Smooth muscle cell (in vitro differentiated cells): ENCODE measurements at regions not wholly inside any gene's neighbourhood (a gene's known extent, or its start where the extent isn't known, plus 50 kb on each side); places are given as distances from the start of the nearest gene placed in this dataset.

Experiments
- DNase-seq: peaks from one replicate; lab custom pipeline; 2025; ENCODE audit not compliant: unreplicated experiment; lab: John Stamatoyannopoulos, UW
- H2AFZ ChIP-seq: fragments of 200-600 bp; sonication (generic); 2 replicates; pipeline ENCODE4 v1.6.0; 2016; ENCODE audit warnings: antibody characterized with exemption, low read depth, mild to moderate bottlenecking
- H3F3A ChIP-seq: fragments of 200-600 bp; sonication (generic); 2 replicates; pipeline ENCODE4 v1.6.0; 2017; ENCODE audit warnings: antibody characterized with exemption, low read depth
- H3K27ac ChIP-seq: fragments of 200-600 bp; sonication (generic); 2 replicates; pipeline ENCODE4 v1.5.1; 2016; ENCODE audit warnings: low read depth, mild to moderate bottlenecking
- H3K27me3 ChIP-seq: fragments of 200-600 bp; sonication (generic); 2 replicates; pipeline ENCODE4 v1.6.1; 2016; ENCODE audit warnings: low read depth, mild to moderate bottlenecking
- H3K36me3 ChIP-seq: fragments of 200-600 bp; sonication (generic); 2 replicates; pipeline ENCODE4 v1.5.1; 2016; ENCODE audit warnings: low read depth
- H3K4me1 ChIP-seq: fragments of 200-600 bp; sonication (generic); 2 replicates; pipeline ENCODE4 v1.5.1; 2016; ENCODE audit warnings: low read depth
- H3K4me2 ChIP-seq: fragments of 200-600 bp; sonication (generic); 2 replicates; pipeline ENCODE4 v1.6.0; 2016; ENCODE audit warnings: mild to moderate bottlenecking
- H3K4me3 ChIP-seq: fragments of 200-600 bp; sonication (generic); 2 replicates; pipeline ENCODE4 v1.5.1; 2016; ENCODE audit warnings: mild to moderate bottlenecking
- H3K79me2 ChIP-seq: fragments of 200-600 bp; sonication (generic); 2 replicates; pipeline ENCODE4 v1.6.0; 2016; ENCODE audit warnings: low read depth, mild to moderate bottlenecking
- H3K9ac ChIP-seq: fragments of 200-600 bp; sonication (generic); 2 replicates; pipeline ENCODE4 v1.6.0; 2016; ENCODE audit warnings: low read depth
- H3K9me3 ChIP-seq: fragments of 200-600 bp; sonication (generic); replicated peaks from 2 replicates; pipeline ENCODE4 v1.5.1; 2016; ENCODE audit warnings: low read depth
- H4K20me1 ChIP-seq: fragments of 200-600 bp; sonication (generic); 2 replicates; pipeline ENCODE4 v1.6.0; 2016; ENCODE audit warnings: low read depth
- WGBS: methylation state at CpG from one replicate; pipeline ENCODE4 v1.1.7; 2016; ENCODE audit warnings: low lambda C conversion rate; 5-methylcytosine and 5-hydroxymethylcytosine counted together
- TF ChIP-seq, protein P1 (sequence below): fragments of 200-600 bp; sonication (generic); IDR thresholded peaks from 2 replicates; pipeline ENCODE4 v1.5.1; 2017; ENCODE audit warnings: borderline replicate concordance, mild to moderate bottlenecking, antibody characterized with exemption; ENCODE audit not compliant: insufficient read depth, poor library complexity, severe bottlenecking

DNA sequence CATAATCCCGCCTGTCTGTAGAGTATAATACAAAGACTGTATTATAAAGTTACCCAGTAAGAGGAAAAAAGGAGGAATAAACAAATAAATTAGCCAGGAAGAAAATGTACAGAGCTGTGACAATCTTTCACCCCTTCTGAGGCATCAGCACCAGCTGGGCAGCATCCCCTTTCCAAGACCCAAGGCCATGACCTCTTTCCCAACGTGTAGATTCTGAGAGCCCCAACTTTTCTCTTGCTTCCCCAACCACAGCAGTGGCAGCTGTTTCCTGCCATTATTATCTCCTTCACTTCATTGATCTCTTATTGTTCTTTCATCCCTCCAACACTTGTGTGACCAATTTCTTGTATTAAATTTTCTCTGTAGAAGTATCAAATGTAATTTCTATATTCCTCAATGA is 101.6 kb downstream of the BBS10 start:
- H3K27ac ChIP-seq = no peak overlapping the region

DNA sequence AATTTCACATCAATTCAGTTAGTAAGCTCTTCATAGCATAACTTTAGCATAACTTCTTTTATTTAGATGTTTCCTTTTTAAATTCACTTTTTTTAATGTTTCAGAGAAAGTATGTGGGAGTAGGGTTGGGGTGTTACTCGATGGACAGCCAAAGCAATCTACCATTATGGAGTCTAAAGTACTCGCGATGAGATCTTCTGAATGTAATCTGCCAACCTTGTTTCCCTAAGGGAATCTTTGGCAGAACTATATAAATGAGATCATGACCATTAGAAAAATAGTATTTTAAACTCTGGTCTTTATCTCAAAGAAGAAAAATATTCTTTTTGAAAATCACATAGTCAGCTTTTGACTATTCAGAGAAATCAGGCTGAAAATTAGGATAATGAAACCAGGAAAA is 103.9 kb downstream of the BBS10 start:
- no peaks in the 10 kb centered on the region for H3F3A ChIP-seq
- no peaks in the 10 kb centered on the region for H3K27me3 ChIP-seq
- no peak overlapping the region for H3K9ac ChIP-seq
- no peak overlapping the region for H3K4me3 ChIP-seq
- no peaks in the 10 kb centered on the region for H3K79me2 ChIP-seq
- H3K4me2 ChIP-seq = no peak overlapping the region
- no peaks in the 10 kb centered on the region for H3K36me3 ChIP-seq
- H3K4me1 ChIP-seq = no peaks in the 10 kb centered on the region
- WGBS = 92% methylated on average over 3 of the region's 3 CpGs
- DNase-seq = no peak
- no peaks in the 10 kb centered on the region for H4K20me1 ChIP-seq
- H3K9me3 ChIP-seq = no peaks in the 10 kb centered on the region
- H3K27ac ChIP-seq = no peak overlapping the region
- TF ChIP-seq, protein P1, sequence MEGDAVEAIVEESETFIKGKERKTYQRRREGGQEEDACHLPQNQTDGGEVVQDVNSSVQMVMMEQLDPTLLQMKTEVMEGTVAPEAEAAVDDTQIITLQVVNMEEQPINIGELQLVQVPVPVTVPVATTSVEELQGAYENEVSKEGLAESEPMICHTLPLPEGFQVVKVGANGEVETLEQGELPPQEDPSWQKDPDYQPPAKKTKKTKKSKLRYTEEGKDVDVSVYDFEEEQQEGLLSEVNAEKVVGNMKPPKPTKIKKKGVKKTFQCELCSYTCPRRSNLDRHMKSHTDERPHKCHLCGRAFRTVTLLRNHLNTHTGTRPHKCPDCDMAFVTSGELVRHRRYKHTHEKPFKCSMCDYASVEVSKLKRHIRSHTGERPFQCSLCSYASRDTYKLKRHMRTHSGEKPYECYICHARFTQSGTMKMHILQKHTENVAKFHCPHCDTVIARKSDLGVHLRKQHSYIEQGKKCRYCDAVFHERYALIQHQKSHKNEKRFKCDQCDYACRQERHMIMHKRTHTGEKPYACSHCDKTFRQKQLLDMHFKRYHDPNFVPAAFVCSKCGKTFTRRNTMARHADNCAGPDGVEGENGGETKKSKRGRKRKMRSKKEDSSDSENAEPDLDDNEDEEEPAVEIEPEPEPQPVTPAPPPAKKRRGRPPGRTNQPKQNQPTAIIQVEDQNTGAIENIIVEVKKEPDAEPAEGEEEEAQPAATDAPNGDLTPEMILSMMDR = no peak
- no peak overlapping the region for H2AFZ ChIP-seq

More for the DNA sequence above, 101.6 kb downstream of the BBS10 start:
- H3K4me1 ChIP-seq = no peaks in the 10 kb centered on the region
- H2AFZ ChIP-seq = no peak overlapping the region
- WGBS = 85% methylated on average over 2 of the region's 2 CpGs
- DNase-seq = no peak
- no peaks in the 10 kb centered on the region for H3F3A ChIP-seq
- no peak overlapping the region for H3K9ac ChIP-seq
- no peaks in the 10 kb centered on the region for H4K20me1 ChIP-seq
- TF ChIP-seq, protein P1 = no peak
- H3K4me2 ChIP-seq = no peak overlapping the region
- H3K36me3 ChIP-seq = no peaks in the 10 kb centered on the region
- H3K9me3 ChIP-seq = no peaks in the 10 kb centered on the region
- H3K27me3 ChIP-seq = no peaks in the 10 kb centered on the region
- no peaks in the 10 kb centered on the region for H3K79me2 ChIP-seq
- no peak overlapping the region for H3K4me3 ChIP-seq

DNA sequence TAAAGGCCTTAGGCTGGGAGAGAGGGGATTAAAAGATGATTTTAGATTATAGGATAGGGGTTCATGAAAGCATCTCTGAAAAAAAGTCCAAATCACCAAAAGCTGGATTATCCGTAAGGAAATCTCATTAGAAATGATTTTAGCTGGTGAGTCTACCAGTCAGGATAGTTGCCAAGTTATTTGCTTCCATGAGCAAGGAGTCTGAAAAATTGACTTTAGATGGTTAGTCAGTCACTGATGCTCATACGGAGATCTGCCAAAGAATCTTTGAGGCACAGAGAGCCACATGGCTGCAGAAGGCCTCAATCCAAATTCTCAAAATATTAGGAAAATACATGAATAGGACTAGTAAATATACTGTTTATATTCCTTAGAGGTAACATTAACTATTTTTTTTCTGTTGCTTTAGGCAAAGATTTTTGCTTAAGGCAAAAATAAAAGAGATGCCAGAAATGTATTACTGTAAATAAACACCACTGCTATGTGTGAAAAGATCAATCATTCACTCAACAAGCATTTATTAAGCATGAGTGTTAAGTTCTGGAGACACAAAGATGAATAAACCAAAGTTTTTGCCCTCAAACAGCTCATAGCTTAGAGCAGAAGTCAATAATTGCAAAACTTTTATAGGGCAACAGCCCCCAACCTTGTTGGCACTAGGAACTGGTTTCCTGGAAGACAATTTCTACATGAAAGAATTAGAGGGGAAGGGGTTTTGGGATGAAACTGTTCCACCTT is 105.2 kb downstream of the BBS10 start:
- Histone ChIP-seq H3K4me2 (no peak overlapping the region), H3F3A (no peaks in the 10 kb centered on the region), H3K9ac (no peak overlapping the region), H3K27ac (no peak overlapping the region), H3K79me2 (no peaks in the 10 kb centered on the region), H4K20me1 (no peaks in the 10 kb centered on the region), H3K27me3 (no peaks in the 10 kb centered on the region), H2AFZ (no peak overlapping the region), H3K4me1 (no peaks in the 10 kb centered on the region), H3K4me3 (no peak overlapping the region), H3K36me3 (no peaks in the 10 kb centered on the region), H3K9me3 (no peaks in the 10 kb centered on the region)
- TF ChIP-seq, protein P1 = no peak
- WGBS = 92% methylated on average over 2 of the region's 2 CpGs
- DNase-seq = no peak

DNA sequence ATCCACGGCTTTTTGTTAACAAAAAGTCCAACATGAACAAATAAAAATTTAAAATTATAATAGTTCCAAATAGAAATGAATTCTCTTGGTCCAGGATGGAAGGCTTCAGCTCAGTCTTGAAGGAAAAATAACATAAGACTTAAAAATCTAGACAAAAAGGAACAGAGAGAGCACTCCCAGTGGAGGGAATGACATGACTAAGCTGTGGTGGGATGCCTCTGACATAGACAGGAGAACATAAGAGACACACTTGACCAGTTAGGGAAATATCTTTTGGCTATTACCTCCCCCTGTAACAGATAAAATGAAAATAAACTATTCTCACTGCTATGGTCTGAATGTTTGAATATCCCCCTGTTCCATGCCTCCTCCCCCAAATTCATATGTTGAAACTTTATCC is 106.8 kb downstream of the BBS10 start:
- Histone ChIP-seq H3K27me3 (no peaks in the 10 kb centered on the region), H3K4me2 (no peak overlapping the region), H2AFZ (no peak overlapping the region), H3K4me3 (no peak overlapping the region), H3K4me1 (no peaks in the 10 kb centered on the region), H3F3A (no peaks in the 10 kb centered on the region), H3K79me2 (no peaks in the 10 kb centered on the region), H3K36me3 (no peaks in the 10 kb centered on the region), H3K27ac (no peak overlapping the region), H3K9me3 (no peaks in the 10 kb centered on the region), H3K9ac (no peak overlapping the region), H4K20me1 (no peaks in the 10 kb centered on the region)
- TF ChIP-seq, protein P1 = no peak
- DNase-seq = no peak
- WGBS = 95% methylated on average over 1 of the region's 1 CpG
